Activated CD8-positive, alpha-beta memory T cell treated with anti-CD3 and anti-CD28 coated beads, Interleukin-2, amount 50 U/mL, for 1 hour (primary cell): ENCODE measurements at regions not wholly inside any gene's neighbourhood (a gene's known extent, or its start where the extent isn't known, plus 50 kb on each side); places are given as distances from the start of the nearest gene placed in this dataset.

Experiments used
- DNase-seq: peaks from one replicate; pipeline ENCODE4 v3.0.0-alpha.2; 2020; ENCODE audit errors: extremely low read depth

GRCh38 chr14:94960285-94961001 lies 190.5 kb upstream of the GSC start:
- no peak for DNase-seq

- DNase-seq, result no peak
Measured at GRCh38 chr14:94953541-94954260, 183.8 kb upstream of the GSC start.

- no peak for DNase-seq
Measured at GRCh38 chr14:94952097-94952496, 182.2 kb upstream of the GSC start.

- DNase-seq, result no peak
Measured at GRCh38 chr14:94946244-94946643, 176.3 kb upstream of the GSC start.

- peak; percentile 5 for DNase-seq
Measured at GRCh38 chr14:94945615-94946014, 175.7 kb upstream of the GSC start.

GRCh38 chr14:94944636-94945258 lies 174.8 kb upstream of the GSC start:
- no peak for DNase-seq

- DNase-seq, result no peak
Measured at GRCh38 chr14:94942601-94943000, 172.7 kb upstream of the GSC start.

- DNase-seq, result no peak
Measured at GRCh38 chr14:94941311-94941710, 171.4 kb upstream of the GSC start.

- DNase-seq, result no peak
Measured at GRCh38 chr14:94940263-94940993, 170.5 kb upstream of the GSC start.

GRCh38 chr14:94938016-94938415 lies 168.1 kb upstream of the GSC start:
- DNase-seq, result no peak

- no peak for DNase-seq
Measured at GRCh38 chr14:94936901-94937685, 167.2 kb upstream of the GSC start.

- no peak for DNase-seq
Measured at GRCh38 chr14:94936401-94936892, 166.5 kb upstream of the GSC start.

GRCh38 chr14:94935706-94936300 lies 165.9 kb upstream of the GSC start:
- DNase-seq, result no peak

GRCh38 chr14:94934276-94934810 lies 164.4 kb upstream of the GSC start:
- no peak for DNase-seq

- no peak for DNase-seq
Measured at GRCh38 chr14:94933486-94933885, 163.6 kb upstream of the GSC start.

- no peak for DNase-seq
Measured at GRCh38 chr14:94932589-94932988, 162.7 kb upstream of the GSC start.

- no peak for DNase-seq
Measured at GRCh38 chr14:94930690-94931089, 160.8 kb upstream of the GSC start.

- no peak for DNase-seq
Measured at GRCh38 chr14:94929354-94929753, 159.4 kb upstream of the GSC start.

- DNase-seq, result no peak
Measured at GRCh38 chr14:94926176-94926575, 156.3 kb upstream of the GSC start.

GRCh38 chr14:94925416-94926173 lies 155.7 kb upstream of the GSC start:
- no peak for DNase-seq
